HepG2 (cell line): ENCODE measurements at regions not wholly inside any gene's neighbourhood (a gene's known extent, or its start where the extent isn't known, plus 50 kb on each side); places are given as distances from the start of the nearest gene placed in this dataset.

Experiments used
- ATAC-seq: fragments of 200-7000 bp; cut with Tn5 transposase; 3 replicates; pipeline ENCODE4 v1.9.1; 2020; ENCODE audit warnings: mild to moderate bottlenecking, moderate library complexity
- BruUV-seq: library from RNA; stranded (reverse); fragments of 400-500 nt; replicated peaks from 2 replicates; lab custom pipeline; 2021; lab: Mats Ljungman, UMichigan
- CTCF ChIA-PET: fragments of 300-600 bp; formaldehyde crosslinking; extraction: SDS; loops from one replicate; lab custom pipeline; 2021; ENCODE audit warnings: low total read pairs, inconsistent platforms, low intra/inter-chr PET ratio; lab: Yijun Ruan, JAX
- POLR2A ChIA-PET: fragments of 350-600 bp; sonication (Branson Sonifier 250); formaldehyde crosslinking; loops from one replicate; lab custom pipeline; 2020; ENCODE audit warnings: antibody characterized with exemption, inconsistent platforms; lab: Yijun Ruan, JAX
- DNase-seq: peaks from one replicate; pipeline ENCODE4 v3.0.0-alpha.2; 2015; ENCODE audit warnings: low spot score
- FAIRE-seq: peaks from 3 replicates; lab custom pipeline; 2011; peaks lifted over from hg19 to GRCh38; lab: Jason Lieb, UNC
- H2AFZ ChIP-seq: one replicate; pipeline ENCODE4 v1.6.1; 2011; ENCODE audit warnings: low read length, inconsistent platforms
- H3K27ac ChIP-seq: fragments of 300-600 bp; 3 replicates; pipeline ENCODE4 v1.8.0; 2011; ENCODE audit warnings: mixed run types, mild to moderate bottlenecking, mixed read lengths, low read length, inconsistent platforms; ENCODE audit not compliant: insufficient read depth; ENCODE audit errors: extremely low read length
- H3K27me3 ChIP-seq, 2 experiments: fragments of 200-600 bp in 1 of 2; 2 replicates in 1 of 2; 3 replicates in 1 of 2; pipeline versions ENCODE4 v1.6.0 to v1.8.0; 2011; ENCODE audit warnings: low read length in 2 of 2, mild to moderate bottlenecking in 2 of 2, moderate library complexity in 2 of 2, inconsistent platforms in 1 of 2; ENCODE audit not compliant: insufficient read depth in 2 of 2, control insufficient read depth in 1 of 2
- H3K36me3 ChIP-seq, 2 experiments: fragments of 200-600 bp in 1 of 2; replicated peaks in 1 of 2; 2 replicates in 1 of 2; 3 replicates in 1 of 2; pipeline versions ENCODE4 v1.5.1 to v1.8.0; 2011; ENCODE audit warnings: low read length in 2 of 2, inconsistent platforms in 1 of 2; ENCODE audit not compliant: insufficient read depth in 2 of 2, control insufficient read depth in 1 of 2
- H3K4me1 ChIP-seq: 2 replicates; pipeline ENCODE4 v1.5.1; 2012; ENCODE audit warnings: low read length, inconsistent platforms; ENCODE audit not compliant: insufficient read depth
- H3K4me2 ChIP-seq: 2 replicates; pipeline ENCODE4 v1.6.0; 2011; ENCODE audit warnings: low read depth, low read length, inconsistent platforms
- H3K4me3 ChIP-seq, 3 experiments: fragments of 200-600 bp in 1 of 3; sonication (generic), shearing (Covaris generic) in 1 of 3; replicated peaks in 1 of 3; 2 replicates each; pipeline ENCODE4 v1.5.1; 2011 to 2016; ENCODE audit warnings: low read length in 3 of 3, inconsistent platforms in 2 of 3, low read depth in 2 of 3, mild to moderate bottlenecking in 2 of 3, control low read depth in 1 of 3, mixed read lengths in 1 of 3; ENCODE audit not compliant: insufficient read depth in 1 of 3
- H3K79me2 ChIP-seq: one replicate; pipeline ENCODE4 v1.6.1; 2011; ENCODE audit warnings: low read length, inconsistent platforms; ENCODE audit not compliant: insufficient read depth
- H3K9ac ChIP-seq: 2 replicates; pipeline ENCODE4 v1.6.0; 2011; ENCODE audit warnings: mild to moderate bottlenecking, low read depth, low read length, inconsistent platforms; ENCODE audit not compliant: insufficient read depth
- H3K9me3 ChIP-seq: 2 replicates; pipeline ENCODE4 v1.5.1; 2012; ENCODE audit warnings: mild to moderate bottlenecking, low read length
- H4K20me1 ChIP-seq: 2 replicates; pipeline ENCODE4 v1.6.0; 2011; ENCODE audit warnings: inconsistent platforms, mild to moderate bottlenecking, low read length, moderate library complexity; ENCODE audit not compliant: insufficient read depth
- DR1 ChIP-seq: sonication (generic); formaldehyde crosslinking; IDR thresholded peaks from 2 replicates; pipeline ENCODE4 v1.8.0; 2021; ENCODE audit warnings: mild to moderate bottlenecking, missing genetic modification reagents, inconsistent platforms
- DRAP1 ChIP-seq: IDR thresholded peaks from 2 replicates; pipeline ENCODE4 v1.6.1; 2016; ENCODE audit warnings: missing genetic modification reagents, missing compliant biosample characterization
- FOXA1 ChIP-seq, 2 experiments: fragments of 450-650 bp in 1 of 2; sonication (generic) in 1 of 2; formaldehyde crosslinking in 1 of 2; IDR thresholded peaks; 2 replicates each; pipeline versions ENCODE4 v1.4.0 to v1.6.1; 2016 to 2020; ENCODE audit warnings: missing genetic modification reagents in 1 of 2
- FOXA3 ChIP-seq: IDR thresholded peaks from 2 replicates; pipeline ENCODE4 v1.6.1; 2016; ENCODE audit warnings: missing genetic modification reagents, missing compliant biosample characterization
- HES4 ChIP-seq: sonication (generic); formaldehyde crosslinking; IDR thresholded peaks from 2 replicates; pipeline ENCODE4 v1.9.0; 2021; ENCODE audit warnings: mild to moderate bottlenecking, missing genetic modification reagents, borderline replicate concordance
- MNT ChIP-seq: fragments of 450-650 bp; IDR thresholded peaks from 2 replicates; pipeline ENCODE4 v1.6.1; 2016
- NFKB2 ChIP-seq: sonication (generic); formaldehyde crosslinking; IDR thresholded peaks from 2 replicates; pipeline ENCODE4 v1.4.0; 2020; ENCODE audit warnings: missing genetic modification reagents, borderline replicate concordance
- POLR2AphosphoS5 ChIP-seq: IDR thresholded peaks from 2 replicates; pipeline ENCODE4 v1.6.1; 2012; ENCODE audit warnings: low read depth, low read length
- SUZ12 ChIP-seq: fragments of 150-350 bp; IDR thresholded peaks from 2 replicates; pipeline ENCODE4 v1.6.1; 2014; ENCODE audit warnings: low read depth, low read length
- ZFP1 ChIP-seq: IDR thresholded peaks from 2 replicates; pipeline ENCODE4 v1.6.1; 2016
- ZIK1 ChIP-seq: sonication (generic); formaldehyde crosslinking; IDR thresholded peaks from 2 replicates; pipeline ENCODE4 v1.5.0; 2020; ENCODE audit warnings: mild to moderate bottlenecking, low read depth, missing genetic modification reagents, borderline replicate concordance
- ZNF460 ChIP-seq: sonication (generic); formaldehyde crosslinking; IDR thresholded peaks from 2 replicates; pipeline ENCODE4 v1.5.1; 2020; ENCODE audit warnings: missing genetic modification reagents, mild to moderate bottlenecking, borderline replicate concordance
- ZNF883 ChIP-seq: sonication (generic); formaldehyde crosslinking; IDR thresholded peaks from 2 replicates; pipeline ENCODE4 v1.5.1; 2020; ENCODE audit warnings: mild to moderate bottlenecking, missing genetic modification reagents; ENCODE audit errors: not compliant biosample characterization
- WGBS: methylation state at CpG from one replicate; pipeline ENCODE4 v1.1.6; 2017; ENCODE audit warnings: low lambda C conversion rate; 5-methylcytosine and 5-hydroxymethylcytosine counted together
- in situ Hi-C: cut with HindIII; loops from 2 replicates; pipeline ENCODE4 v1.10.0; 2017; ENCODE audit warnings: low pct_unique_long_range_greater_than_20kb; ENCODE audit not compliant: extremely low pct_ligation_motif_present
- intact Hi-C: fragments of 100-400 bp; cut with micrococcal nuclease; formaldehyde crosslinking; loops from one replicate; pipeline ENCODE4 v1.10.0; 2022; ENCODE audit not compliant: unreplicated experiment
- TF ChIP-seq, protein P1 (sequence below): sonication (generic); formaldehyde crosslinking; IDR thresholded peaks from 2 replicates; pipeline ENCODE4 v1.4.0; 2020; ENCODE audit warnings: low read depth, missing genetic modification reagents

DNA sequence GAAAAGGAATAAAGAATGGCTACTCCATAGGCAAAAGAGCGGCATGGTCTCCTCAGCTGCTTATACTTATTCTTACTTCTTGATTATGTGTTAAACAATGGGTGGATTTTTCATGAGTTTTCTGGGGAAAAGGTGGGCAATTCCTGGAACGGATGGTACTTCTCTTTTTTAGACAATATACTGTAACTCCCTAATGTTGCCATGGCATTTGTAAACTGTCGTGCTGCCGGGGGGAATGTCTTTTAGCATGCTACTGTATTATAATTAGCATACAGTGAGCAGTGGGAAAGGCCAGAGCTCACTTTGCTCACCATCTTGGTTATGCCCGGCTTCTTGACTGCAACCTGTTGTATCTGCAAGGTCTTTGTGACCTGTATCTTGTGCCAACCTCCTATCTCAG, 372.1 kb upstream of the AKR1E2 start:
- H3K79me2 ChIP-seq, result no peaks in the 10 kb centered on the region
- peaks cover 3% of the 10 kb centered on the region for H3K4me1 ChIP-seq
- intact Hi-C loops (no loop called here), in situ Hi-C loops (no loop called here)
- no peak overlapping the region for H3K27ac ChIP-seq
- H3K4me2 ChIP-seq, result no peak overlapping the region
- CTCF ChIA-PET, result no interaction called here
- H3K9ac ChIP-seq, result no peak overlapping the region
- H3K27me3 ChIP-seq, result no peaks in the 10 kb centered on the region; a peak in 1 of 5 replicates
- no TSS peak for BruUV-seq
- H3K4me3 ChIP-seq, result no peak overlapping the region
- TF ChIP-seq DRAP1 (CRISPR knock-in tag) (no peak), ZNF460 (CRISPR knock-in tag) (no peak), FOXA3 (no peak), MNT (no peak), DR1 (no peak), SUZ12 (no peak), NFKB2 (CRISPR knock-in tag) (no peak), HES4 (CRISPR knock-in tag) (no peak), FOXA1 (IDR thresholded peaks at IDR 0.05) (no peak), FOXA1 (CRISPR knock-in tag; IDR thresholded peaks at IDR 0.05) (no peak), ZFP1 (CRISPR knock-in tag) (no peak), ZNF883 (CRISPR knock-in tag) (no peak), POLR2AphosphoS5 (no peak), ZIK1 (no peak)
- TF ChIP-seq, protein P1, sequence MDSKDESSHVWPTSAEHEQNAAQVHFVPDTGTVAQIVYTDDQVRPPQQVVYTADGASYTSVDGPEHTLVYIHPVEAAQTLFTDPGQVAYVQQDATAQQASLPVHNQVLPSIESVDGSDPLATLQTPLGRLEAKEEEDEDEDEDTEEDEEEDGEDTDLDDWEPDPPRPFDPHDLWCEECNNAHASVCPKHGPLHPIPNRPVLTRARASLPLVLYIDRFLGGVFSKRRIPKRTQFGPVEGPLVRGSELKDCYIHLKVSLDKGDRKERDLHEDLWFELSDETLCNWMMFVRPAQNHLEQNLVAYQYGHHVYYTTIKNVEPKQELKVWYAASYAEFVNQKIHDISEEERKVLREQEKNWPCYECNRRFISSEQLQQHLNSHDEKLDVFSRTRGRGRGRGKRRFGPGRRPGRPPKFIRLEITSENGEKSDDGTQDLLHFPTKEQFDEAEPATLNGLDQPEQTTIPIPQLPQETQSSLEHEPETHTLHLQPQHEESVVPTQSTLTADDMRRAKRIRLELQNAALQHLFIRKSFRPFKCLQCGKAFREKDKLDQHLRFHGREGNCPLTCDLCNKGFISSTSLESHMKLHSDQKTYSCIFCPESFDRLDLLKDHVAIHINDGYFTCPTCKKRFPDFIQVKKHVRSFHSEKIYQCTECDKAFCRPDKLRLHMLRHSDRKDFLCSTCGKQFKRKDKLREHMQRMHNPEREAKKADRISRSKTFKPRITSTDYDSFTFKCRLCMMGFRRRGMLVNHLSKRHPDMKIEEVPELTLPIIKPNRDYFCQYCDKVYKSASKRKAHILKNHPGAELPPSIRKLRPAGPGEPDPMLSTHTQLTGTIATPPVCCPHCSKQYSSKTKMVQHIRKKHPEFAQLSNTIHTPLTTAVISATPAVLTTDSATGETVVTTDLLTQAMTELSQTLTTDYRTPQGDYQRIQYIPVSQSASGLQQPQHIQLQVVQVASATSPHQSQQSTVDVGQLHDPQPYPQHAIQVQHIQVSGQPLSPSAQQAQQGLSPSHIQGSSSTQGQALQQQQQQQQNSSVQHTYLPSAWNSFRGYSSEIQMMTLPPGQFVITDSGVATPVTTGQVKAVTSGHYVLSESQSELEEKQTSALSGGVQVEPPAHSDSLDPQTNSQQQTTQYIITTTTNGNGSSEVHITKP, result no peak
- no peaks in the 10 kb centered on the region for H4K20me1 ChIP-seq
- ATAC-seq, result no peak
- FAIRE-seq, result no peak
- under 1% methylated on average over 5 of the region's 5 CpGs for WGBS
- no peaks in the 10 kb centered on the region for H3K9me3 ChIP-seq
- H3K36me3 ChIP-seq, result no peaks in the 10 kb centered on the region
- no peak for DNase-seq
- H2AFZ ChIP-seq, result no peak overlapping the region
- POLR2A ChIA-PET, result no interaction called here
